ENCODE measurements at regions not wholly inside any gene's neighbourhood (a gene's known extent, or its start where the extent isn't known, plus 50 kb on each side); places are given as distances from the start of the nearest gene placed in this dataset.

GRCh38 chr15:89421219-89421618 lies 75.2 kb downstream of the RHCG start:
- no peak for TF ChIP-seq POLR2AphosphoS5 (IDR thresholded peaks at IDR 0.05)
- no peak for TF ChIP-seq POLR2A (IDR thresholded peaks at IDR 0.05; ENCODE audit: low read depth)
- TF ChIP-seq EP300 (IDR thresholded peaks at IDR 0.05), result no peak
- TF ChIP-seq CTCF (IDR thresholded peaks at IDR 0.05), result no peak
- intact Hi-C loops (cut with DNase I), result no loop called here
- peaks cover 0 to 72% (median 3%) of the 10 kb centered on the region in 4 donors for H3K27me3 ChIP-seq

GRCh38 chr15:89419370-89419984 lies 76.9 kb downstream of the RHCG start:
- peaks cover 0 to 84% (median 5%) of the 10 kb centered on the region in 4 donors for H3K27me3 ChIP-seq
- WGBS, result 19% methylated on average over 17 of the region's 17 CpGs
- no peak for DNase-seq (ENCODE audit: extremely low spot score)

More at GRCh38 chr15:89421219-89421618, 75.2 kb downstream of the RHCG start:
- DNase-seq (ENCODE audit: extremely low spot score), result no peak
- Histone ChIP-seq H3K27ac (replicated peaks in 1 of 4) (no peak overlapping the region), H3K4me3 (no peak overlapping the region), H3K4me1 (peaks cover 0 to 7% (median 4%) of the 10 kb centered on the region in 4 donors), H3K9me3 (no peaks in the 10 kb centered on the region), H3K36me3 (no peaks in the 10 kb centered on the region)
- 41% methylated on average over 12 of the region's 12 CpGs for WGBS

GRCh38 chr15:89417206-89417725 lies 79.1 kb downstream of the RHCG start:
- DNase-seq (ENCODE audit: extremely low spot score), result no peak
- H3K9me3 ChIP-seq, result no peaks in the 10 kb centered on the region
- H3K27ac ChIP-seq (replicated peaks in 1 of 4), result no peak overlapping the region
- H3K4me3 ChIP-seq, result no peak overlapping the region
- no peak for TF ChIP-seq POLR2A (IDR thresholded peaks at IDR 0.05; ENCODE audit: low read depth)
- no peak for TF ChIP-seq EP300 (IDR thresholded peaks at IDR 0.05)
- TF ChIP-seq CTCF (IDR thresholded peaks at IDR 0.05), result no peak
- TF ChIP-seq POLR2AphosphoS5 (IDR thresholded peaks at IDR 0.05), result no peak
- H3K4me1 ChIP-seq, result peaks cover 0 to 9% (median 6%) of the 10 kb centered on the region in 4 donors
- H3K36me3 ChIP-seq, result no peaks in the 10 kb centered on the region
- peaks cover 0 to 99% (median 19%) of the 10 kb centered on the region in 4 donors for H3K27me3 ChIP-seq
- intact Hi-C loops (cut with DNase I), result no loop called here
- 45% methylated on average over 14 of the region's 22 CpGs for WGBS

More at GRCh38 chr15:89419370-89419984, 76.9 kb downstream of the RHCG start:
- no peak overlapping the region for H3K4me3 ChIP-seq
- H3K9me3 ChIP-seq, result no peaks in the 10 kb centered on the region
- peaks cover 0 to 9% (median 6%) of the 10 kb centered on the region in 4 donors for H3K4me1 ChIP-seq
- no peaks in the 10 kb centered on the region for H3K36me3 ChIP-seq
- no peak overlapping the region for H3K27ac ChIP-seq (replicated peaks in 1 of 4)
- TF ChIP-seq CTCF (IDR thresholded peaks at IDR 0.05) (no peak), POLR2A (IDR thresholded peaks at IDR 0.05; ENCODE audit: low read depth) (no peak), POLR2AphosphoS5 (IDR thresholded peaks at IDR 0.05) (no peak), EP300 (IDR thresholded peaks at IDR 0.05) (no peak)
- intact Hi-C loops (cut with DNase I), result no loop called here

GRCh38 chr15:89416339-89417183 lies 79.8 kb downstream of the RHCG start:
- Histone ChIP-seq H3K27me3 (peaks cover 0 to 99% (median 26%) of the 10 kb centered on the region in 4 donors), H3K27ac (replicated peaks in 1 of 4) (no peak overlapping the region), H3K9me3 (no peaks in the 10 kb centered on the region), H3K36me3 (no peaks in the 10 kb centered on the region), H3K4me1 (peaks cover 2 to 16% (median 9%) of the 10 kb centered on the region in 4 donors), H3K4me3 (no peak overlapping the region)
- WGBS, result 15% methylated on average over 22 of the region's 47 CpGs
- no peak for DNase-seq (ENCODE audit: extremely low spot score)
- intact Hi-C loops (cut with DNase I), result no loop called here
- no peak for TF ChIP-seq EP300 (IDR thresholded peaks at IDR 0.05)
- TF ChIP-seq CTCF (IDR thresholded peaks at IDR 0.05), result peak; percentile 49 to 74 (median 52)
- no peak for TF ChIP-seq POLR2AphosphoS5 (IDR thresholded peaks at IDR 0.05)
- TF ChIP-seq POLR2A (IDR thresholded peaks at IDR 0.05; ENCODE audit: low read depth), result no peak

Data from esophagus muscularis mucosa (tissue), 4 donors.